Endothelial cell of umbilical vein (primary cell): ENCODE measurements at regions not wholly inside any gene's neighbourhood (a gene's known extent, or its start where the extent isn't known, plus 50 kb on each side); places are given as distances from the start of the nearest gene placed in this dataset.

Experiments
- BruUV-seq: library from RNA; stranded (reverse); fragments of 400-500 nt; replicated peaks from 2 replicates; lab custom pipeline; 2021; lab: Mats Ljungman, UMichigan
- CTCF ChIA-PET: fragments of 300-600, 350-600 bp; sonication (Branson Sonifier 250); formaldehyde crosslinking; loops from one replicate; lab custom pipeline; 2021; ENCODE audit warnings: antibody characterized with exemption, inconsistent platforms; lab: Charles Lee
- POLR2A ChIA-PET: fragments of 300-600, 350-600 bp; sonication (Branson Sonifier 250); formaldehyde crosslinking; loops from one replicate; lab custom pipeline; 2021; ENCODE audit warnings: antibody characterized with exemption, inconsistent platforms; lab: Charles Lee
- DNase-seq: peaks from one replicate; pipeline ENCODE4 v3.0.0-alpha.2; 2011; ENCODE audit warnings: low read depth, low spot score
- FAIRE-seq: peaks from 2 replicates; lab custom pipeline; 2011; peaks lifted over from hg19 to GRCh38; lab: Jason Lieb, UNC
- H2AFZ ChIP-seq: 2 replicates; pipeline ENCODE4 v1.6.0; 2012; ENCODE audit warnings: low read depth, low read length, control low read depth, inconsistent platforms
- H3K27ac ChIP-seq: 2 replicates; pipeline ENCODE4 v1.5.1; 2011; ENCODE audit warnings: low read depth, mild to moderate bottlenecking, control low read depth, low read length, moderate library complexity; ENCODE audit not compliant: insufficient read depth
- H3K27me3 ChIP-seq, 2 experiments: 2 replicates each; pipeline versions ENCODE4 v1.6.0 to v1.6.1; 2011; ENCODE audit warnings: low read length in 2 of 2, mixed read lengths in 1 of 2; ENCODE audit not compliant: control insufficient read depth in 2 of 2, insufficient read depth in 2 of 2
- H3K36me3 ChIP-seq, 2 experiments: 2 replicates in 1 of 2; 3 replicates in 1 of 2; pipeline ENCODE4 v1.5.1; 2011; ENCODE audit warnings: low read length in 2 of 2, mild to moderate bottlenecking in 1 of 2, moderate library complexity in 1 of 2; ENCODE audit not compliant: control insufficient read depth in 2 of 2, insufficient read depth in 2 of 2; ENCODE audit errors: extremely low read depth in 1 of 2
- H3K4me1 ChIP-seq: 3 replicates; pipeline ENCODE4 v1.5.1; 2011; ENCODE audit warnings: mild to moderate bottlenecking, low read length; ENCODE audit not compliant: control insufficient read depth, insufficient read depth; ENCODE audit errors: extremely low read depth
- H3K4me2 ChIP-seq: 2 replicates; pipeline ENCODE4 v1.6.1; 2011; ENCODE audit warnings: low read length, control low read depth, mixed read lengths; ENCODE audit not compliant: insufficient read depth
- H3K4me3 ChIP-seq, 3 experiments: fragments of 200-600 bp in 1 of 3; sonication (generic), shearing (Covaris generic) in 1 of 3; replicated peaks in 1 of 3; 2 replicates each; pipeline ENCODE4 v1.5.1; 2011 to 2016; ENCODE audit warnings: control low read depth in 3 of 3, low read length in 3 of 3, mild to moderate bottlenecking in 2 of 3, inconsistent platforms in 1 of 3, low read depth in 1 of 3, moderate library complexity in 1 of 3; ENCODE audit not compliant: insufficient read depth in 1 of 3
- H3K79me2 ChIP-seq: 2 replicates; pipeline ENCODE4 v1.6.0; 2012; ENCODE audit warnings: low read length, inconsistent platforms; ENCODE audit not compliant: control insufficient read depth, insufficient read depth
- H3K9ac ChIP-seq: replicated peaks from 2 replicates; pipeline ENCODE3; 2011; ENCODE audit warnings: low read length, control low read depth; ENCODE audit not compliant: insufficient read depth; ENCODE audit errors: extremely low read depth
- H3K9me1 ChIP-seq: replicated peaks from 3 replicates; pipeline ENCODE4 v1.6.0; 2011; ENCODE audit warnings: mild to moderate bottlenecking, low read length; ENCODE audit not compliant: control insufficient read depth, insufficient read depth; ENCODE audit errors: extremely low read depth
- H3K9me3 ChIP-seq: replicated peaks from 2 replicates; pipeline ENCODE4 v1.5.1; 2012; ENCODE audit warnings: low read length, inconsistent platforms; ENCODE audit not compliant: control insufficient read depth, insufficient read depth
- H4K20me1 ChIP-seq: replicated peaks from 2 replicates; pipeline ENCODE3; 2011; ENCODE audit warnings: mild to moderate bottlenecking, low read length; ENCODE audit not compliant: control insufficient read depth, insufficient read depth; ENCODE audit errors: extremely low read depth
- EZH2 ChIP-seq: IDR thresholded peaks from 2 replicates; pipeline ENCODE4 v1.6.1; 2012; ENCODE audit warnings: borderline replicate concordance, low read depth, mild to moderate bottlenecking, moderate library complexity, low read length, inconsistent platforms; ENCODE audit not compliant: severe bottlenecking
- FOS ChIP-seq: IDR thresholded peaks from 2 replicates; pipeline ENCODE4 v1.6.1; 2011; ENCODE audit warnings: mild to moderate bottlenecking, low read length, moderate library complexity, borderline replicate concordance; ENCODE audit not compliant: insufficient read depth
- MYC ChIP-seq: IDR thresholded peaks from one replicate; pipeline ENCODE4 v1.6.1; 2011; ENCODE audit warnings: mild to moderate bottlenecking, low read depth, low read length
- POLR2A ChIP-seq: IDR thresholded peaks from 2 replicates; pipeline ENCODE4 v1.6.1; 2012; ENCODE audit warnings: low read depth, mild to moderate bottlenecking, control low read depth, low read length
- POLR2AphosphoS5 ChIP-seq: IDR thresholded peaks from 2 replicates; pipeline ENCODE4 v1.6.1; 2012; ENCODE audit warnings: low read depth, mild to moderate bottlenecking, control low read depth, low read length, moderate library complexity; ENCODE audit not compliant: insufficient read depth
- dilution Hi-C: fragments of 300-500 bp; cut with MboI; formaldehyde crosslinking; loops from one replicate; pipeline ENCODE4 v1.15.0; 2019; ENCODE audit warnings: low sequenced_read_pairs; ENCODE audit not compliant: extremely low pct_ligation_motif_present
- intact Hi-C: fragments of 100-400 bp; cut with micrococcal nuclease; formaldehyde crosslinking; loops from one replicate; pipeline ENCODE4 v1.10.0; 2022
- TF ChIP-seq, protein P1 (sequence below), 2 donors: IDR thresholded peaks; 1 replicate in 1 of 2; 2 replicates in 1 of 2; pipeline ENCODE4 v1.5.1; 2011; ENCODE audit warnings: low read length in 2 of 2, mild to moderate bottlenecking in 2 of 2, moderate library complexity in 2 of 2, control low read depth in 1 of 2, inconsistent platforms in 1 of 2, low read depth in 1 of 2; ENCODE audit not compliant: insufficient read depth in 1 of 2; ENCODE audit errors: extremely low read depth in 1 of 2
- TF ChIP-seq, protein P2 (sequence below): IDR thresholded peaks from 2 replicates; pipeline ENCODE4 v1.6.1; 2011; ENCODE audit not compliant: insufficient read depth, insufficient read length

DNA sequence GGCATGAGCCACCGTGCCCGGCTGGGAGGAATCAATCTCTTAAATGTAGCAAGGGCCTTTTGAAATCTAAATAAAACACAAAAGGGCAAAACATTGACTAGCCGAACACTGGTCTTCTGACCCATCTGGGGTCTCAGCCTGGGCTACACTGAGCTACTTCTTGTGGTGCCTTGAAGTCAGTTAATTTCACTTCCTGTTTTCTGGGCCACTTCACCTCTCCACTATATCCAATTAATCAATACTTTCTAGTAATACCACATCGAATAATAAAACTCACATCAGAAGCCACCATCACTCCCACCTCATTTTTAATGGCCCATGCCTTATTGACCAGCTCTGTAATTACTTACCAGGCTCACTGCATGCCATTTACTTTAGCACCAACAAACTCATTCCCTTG lies 138.0 kb upstream of the SAMSN1 start:
- ChIA-PET CTCF (no interaction called here), POLR2A (no interaction called here)
- H3K4me1 ChIP-seq: peaks cover 10% of the 10 kb centered on the region
- H3K27me3 ChIP-seq: no peaks in the 10 kb centered on the region
- intact Hi-C loops (no loop called here), dilution Hi-C loops (no loop called here)
- TF ChIP-seq POLR2A: no peak
- no peak for TF ChIP-seq MYC
- TF ChIP-seq FOS: no peak
- TF ChIP-seq, protein P1, sequence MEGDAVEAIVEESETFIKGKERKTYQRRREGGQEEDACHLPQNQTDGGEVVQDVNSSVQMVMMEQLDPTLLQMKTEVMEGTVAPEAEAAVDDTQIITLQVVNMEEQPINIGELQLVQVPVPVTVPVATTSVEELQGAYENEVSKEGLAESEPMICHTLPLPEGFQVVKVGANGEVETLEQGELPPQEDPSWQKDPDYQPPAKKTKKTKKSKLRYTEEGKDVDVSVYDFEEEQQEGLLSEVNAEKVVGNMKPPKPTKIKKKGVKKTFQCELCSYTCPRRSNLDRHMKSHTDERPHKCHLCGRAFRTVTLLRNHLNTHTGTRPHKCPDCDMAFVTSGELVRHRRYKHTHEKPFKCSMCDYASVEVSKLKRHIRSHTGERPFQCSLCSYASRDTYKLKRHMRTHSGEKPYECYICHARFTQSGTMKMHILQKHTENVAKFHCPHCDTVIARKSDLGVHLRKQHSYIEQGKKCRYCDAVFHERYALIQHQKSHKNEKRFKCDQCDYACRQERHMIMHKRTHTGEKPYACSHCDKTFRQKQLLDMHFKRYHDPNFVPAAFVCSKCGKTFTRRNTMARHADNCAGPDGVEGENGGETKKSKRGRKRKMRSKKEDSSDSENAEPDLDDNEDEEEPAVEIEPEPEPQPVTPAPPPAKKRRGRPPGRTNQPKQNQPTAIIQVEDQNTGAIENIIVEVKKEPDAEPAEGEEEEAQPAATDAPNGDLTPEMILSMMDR (IDR thresholded peaks at IDR 0.05; ENCODE audit: extremely low read depth in 1 of 2, insufficient read depth in 1 of 2, low read depth in 1 of 2, low read length in 2 of 2): no peak
- TF ChIP-seq POLR2AphosphoS5: no peak
- TF ChIP-seq, protein P2, sequence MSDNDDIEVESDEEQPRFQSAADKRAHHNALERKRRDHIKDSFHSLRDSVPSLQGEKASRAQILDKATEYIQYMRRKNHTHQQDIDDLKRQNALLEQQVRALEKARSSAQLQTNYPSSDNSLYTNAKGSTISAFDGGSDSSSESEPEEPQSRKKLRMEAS: no peak
- TF ChIP-seq EZH2: no peak
- H3K4me2 ChIP-seq: no peak overlapping the region
- H3K9me3 ChIP-seq: no peaks in the 10 kb centered on the region
- H3K27ac ChIP-seq: no peak overlapping the region
- H4K20me1 ChIP-seq: no peaks in the 10 kb centered on the region
- no peaks in the 10 kb centered on the region for H3K36me3 ChIP-seq
- no peak overlapping the region for H3K9ac ChIP-seq
- no peak for DNase-seq
- no peak overlapping the region for H2AFZ ChIP-seq
- no peaks in the 10 kb centered on the region for H3K79me2 ChIP-seq
- FAIRE-seq: no peak
- no peak overlapping the region for H3K4me3 ChIP-seq
- no TSS peak for BruUV-seq
- H3K9me1 ChIP-seq: no peaks in the 10 kb centered on the region
